ENCODE measurements at regions not wholly inside any gene's neighbourhood (a gene's known extent, or its start where the extent isn't known, plus 50 kb on each side); places are given as distances from the start of the nearest gene placed in this dataset.

DNA sequence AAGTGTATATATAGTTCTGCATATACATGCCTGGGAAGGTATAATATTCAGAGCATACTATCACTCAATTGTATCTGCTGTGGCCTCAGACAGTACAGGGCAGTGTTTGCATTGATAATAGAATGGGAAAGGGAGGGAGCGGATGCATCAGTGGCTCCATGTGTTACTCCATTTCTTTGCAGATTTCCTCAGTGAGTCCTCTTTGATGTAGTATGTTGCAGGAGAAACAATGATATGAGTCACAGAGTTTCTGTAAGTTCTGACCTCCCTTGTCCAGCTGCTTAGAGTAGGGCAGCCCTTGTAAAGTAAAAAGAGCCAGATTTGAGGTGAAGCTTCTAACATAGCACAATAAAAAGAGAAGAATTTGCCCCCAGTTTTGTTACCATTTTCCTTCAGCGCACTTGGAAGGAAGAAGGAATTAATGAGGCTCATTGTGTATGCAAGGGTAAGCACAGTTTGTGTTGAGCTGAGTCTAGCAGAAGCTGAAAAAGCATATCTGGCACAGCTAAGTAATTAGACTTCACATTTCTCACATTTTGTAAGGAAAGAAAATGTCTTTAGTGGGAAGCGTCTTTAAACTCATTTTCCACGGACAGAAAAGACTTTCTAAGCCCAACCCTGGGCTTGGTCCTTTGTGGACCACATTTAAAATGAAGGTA, 555.8 kb upstream of the IL12A start:
- no peak for TF ChIP-seq OSR1 (CRISPR knock-in tag; IDR thresholded peaks at IDR 0.05)
- ATAC-seq = no peak

DNA sequence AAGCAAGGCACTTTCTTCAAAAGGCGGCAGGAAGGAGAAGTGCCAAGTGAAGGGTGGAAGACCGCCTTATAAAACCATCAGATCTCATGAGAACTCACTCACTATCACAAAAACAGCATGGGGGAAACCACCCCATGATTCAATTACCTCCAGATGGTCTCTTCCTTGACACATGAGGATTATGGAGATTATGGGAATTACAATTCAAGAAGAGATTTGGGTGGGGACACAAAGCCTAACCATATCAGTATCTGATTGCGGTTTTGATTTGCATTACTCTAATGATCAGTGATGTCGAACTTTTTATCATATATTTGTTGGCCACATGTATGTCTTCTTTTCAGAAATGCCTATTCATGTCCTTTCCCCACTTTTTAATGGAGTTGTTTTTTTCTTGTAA, 549.3 kb upstream of the IL12A start:
- TF ChIP-seq ESRRG (CRISPR knock-in tag; IDR thresholded peaks at IDR 0.05) = no peak
- TF ChIP-seq SNAI2 (CRISPR knock-in tag; IDR thresholded peaks at IDR 0.05) = no peak
- TF ChIP-seq, protein P1, sequence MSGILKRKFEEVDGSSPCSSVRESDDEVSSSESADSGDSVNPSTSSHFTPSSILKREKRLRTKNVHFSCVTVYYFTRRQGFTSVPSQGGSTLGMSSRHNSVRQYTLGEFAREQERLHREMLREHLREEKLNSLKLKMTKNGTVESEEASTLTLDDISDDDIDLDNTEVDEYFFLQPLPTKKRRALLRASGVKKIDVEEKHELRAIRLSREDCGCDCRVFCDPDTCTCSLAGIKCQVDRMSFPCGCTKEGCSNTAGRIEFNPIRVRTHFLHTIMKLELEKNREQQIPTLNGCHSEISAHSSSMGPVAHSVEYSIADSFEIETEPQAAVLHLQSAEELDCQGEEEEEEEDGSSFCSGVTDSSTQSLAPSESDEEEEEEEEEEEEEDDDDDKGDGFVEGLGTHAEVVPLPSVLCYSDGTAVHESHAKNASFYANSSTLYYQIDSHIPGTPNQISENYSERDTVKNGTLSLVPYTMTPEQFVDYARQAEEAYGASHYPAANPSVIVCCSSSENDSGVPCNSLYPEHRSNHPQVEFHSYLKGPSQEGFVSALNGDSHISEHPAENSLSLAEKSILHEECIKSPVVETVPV (CRISPR knock-in tag; IDR thresholded peaks at IDR 0.05) = no peak
- TF ChIP-seq, protein P2, sequence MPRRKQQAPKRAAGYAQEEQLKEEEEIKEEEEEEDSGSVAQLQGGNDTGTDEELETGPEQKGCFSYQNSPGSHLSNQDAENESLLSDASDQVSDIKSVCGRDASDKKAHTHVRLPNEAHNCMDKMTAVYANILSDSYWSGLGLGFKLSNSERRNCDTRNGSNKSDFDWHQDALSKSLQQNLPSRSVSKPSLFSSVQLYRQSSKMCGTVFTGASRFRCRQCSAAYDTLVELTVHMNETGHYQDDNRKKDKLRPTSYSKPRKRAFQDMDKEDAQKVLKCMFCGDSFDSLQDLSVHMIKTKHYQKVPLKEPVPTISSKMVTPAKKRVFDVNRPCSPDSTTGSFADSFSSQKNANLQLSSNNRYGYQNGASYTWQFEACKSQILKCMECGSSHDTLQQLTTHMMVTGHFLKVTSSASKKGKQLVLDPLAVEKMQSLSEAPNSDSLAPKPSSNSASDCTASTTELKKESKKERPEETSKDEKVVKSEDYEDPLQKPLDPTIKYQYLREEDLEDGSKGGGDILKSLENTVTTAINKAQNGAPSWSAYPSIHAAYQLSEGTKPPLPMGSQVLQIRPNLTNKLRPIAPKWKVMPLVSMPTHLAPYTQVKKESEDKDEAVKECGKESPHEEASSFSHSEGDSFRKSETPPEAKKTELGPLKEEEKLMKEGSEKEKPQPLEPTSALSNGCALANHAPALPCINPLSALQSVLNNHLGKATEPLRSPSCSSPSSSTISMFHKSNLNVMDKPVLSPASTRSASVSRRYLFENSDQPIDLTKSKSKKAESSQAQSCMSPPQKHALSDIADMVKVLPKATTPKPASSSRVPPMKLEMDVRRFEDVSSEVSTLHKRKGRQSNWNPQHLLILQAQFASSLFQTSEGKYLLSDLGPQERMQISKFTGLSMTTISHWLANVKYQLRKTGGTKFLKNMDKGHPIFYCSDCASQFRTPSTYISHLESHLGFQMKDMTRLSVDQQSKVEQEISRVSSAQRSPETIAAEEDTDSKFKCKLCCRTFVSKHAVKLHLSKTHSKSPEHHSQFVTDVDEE (CRISPR knock-in tag; IDR thresholded peaks at IDR 0.05) = no peak
- TF ChIP-seq ZFP30 (CRISPR knock-in tag; IDR thresholded peaks at IDR 0.05) = no peak
- no peak for TF ChIP-seq ARNTL (CRISPR knock-in tag; IDR thresholded peaks at IDR 0.05; ENCODE audit: borderline replicate concordance, low read depth)
- no peak for TF ChIP-seq RARB (CRISPR knock-in tag; IDR thresholded peaks at IDR 0.05)
- no peak for TF ChIP-seq TCF4 (CRISPR knock-in tag; IDR thresholded peaks at IDR 0.05; ENCODE audit: borderline replicate concordance)
- no peak for TF ChIP-seq ZNF70 (CRISPR knock-in tag; IDR thresholded peaks at IDR 0.05)
- no peak for TF ChIP-seq TOX (CRISPR knock-in tag; IDR thresholded peaks at IDR 0.05; ENCODE audit: borderline replicate concordance)
- no peak for TF ChIP-seq ZFP3 (CRISPR knock-in tag; IDR thresholded peaks at IDR 0.05)
- no peak for TF ChIP-seq BACH2 (CRISPR knock-in tag; IDR thresholded peaks at IDR 0.05; ENCODE audit: borderline replicate concordance)
- TF ChIP-seq ZNF8 (CRISPR knock-in tag; IDR thresholded peaks at IDR 0.05) = no peak
- no peak for ATAC-seq

DNA sequence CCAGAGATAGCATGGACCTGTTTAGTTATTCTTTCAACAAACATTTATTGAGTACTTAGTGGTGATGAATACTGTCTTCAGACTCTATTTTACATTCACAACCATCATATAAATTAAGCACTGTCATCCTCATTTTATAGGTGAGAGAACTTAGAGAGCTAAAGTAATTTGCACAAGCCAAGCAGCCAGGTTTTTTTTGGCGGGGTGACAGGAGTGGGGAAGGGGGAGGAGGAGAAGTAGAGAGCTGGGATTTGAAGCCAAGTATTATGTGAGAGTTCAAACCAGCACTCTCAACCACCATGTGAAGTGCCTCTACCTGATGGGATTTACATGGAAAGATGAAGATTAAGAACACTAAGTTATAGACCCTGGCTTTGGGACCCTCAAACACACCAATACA, 547.4 kb upstream of the IL12A start:
- no peak for ATAC-seq

DNA sequence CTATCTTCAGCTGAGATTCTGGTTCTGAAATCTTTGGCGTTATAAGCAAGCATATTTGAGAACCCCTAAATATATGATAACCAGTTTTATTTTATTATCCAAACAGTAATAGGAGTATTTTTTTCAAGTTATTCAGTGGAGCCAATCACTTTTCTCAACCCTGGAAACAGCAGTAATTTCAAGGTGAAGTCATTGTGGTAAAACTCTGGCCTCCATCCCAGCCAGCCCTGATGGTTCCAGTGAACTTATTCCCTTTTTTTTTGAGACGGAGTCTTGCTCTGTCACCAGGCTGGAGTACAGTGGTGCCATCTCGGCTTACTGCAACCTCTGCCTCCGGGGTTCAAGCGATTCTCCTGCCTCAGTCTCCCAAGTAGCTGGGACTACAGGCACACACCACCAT, 545.4 kb upstream of the IL12A start:
- ATAC-seq = no peak
- no peak for TF ChIP-seq ARNTL (CRISPR knock-in tag; IDR thresholded peaks at IDR 0.05; ENCODE audit: borderline replicate concordance, low read depth)
- no peak for TF ChIP-seq ZFP30 (CRISPR knock-in tag; IDR thresholded peaks at IDR 0.05)
- no peak for TF ChIP-seq ISL1 (CRISPR knock-in tag; IDR thresholded peaks at IDR 0.05)
- TF ChIP-seq ZC3H10 (CRISPR knock-in tag; IDR thresholded peaks at IDR 0.05) = no peak
- TF ChIP-seq, protein P1 (CRISPR knock-in tag; IDR thresholded peaks at IDR 0.05) = no peak
- no peak for TF ChIP-seq RARB (CRISPR knock-in tag; IDR thresholded peaks at IDR 0.05)
- TF ChIP-seq GLIS3 (CRISPR knock-in tag; IDR thresholded peaks at IDR 0.05) = no peak
- no peak for TF ChIP-seq ZNF8 (CRISPR knock-in tag; IDR thresholded peaks at IDR 0.05)
- TF ChIP-seq TCF4 (CRISPR knock-in tag; IDR thresholded peaks at IDR 0.05; ENCODE audit: borderline replicate concordance) = no peak
- TF ChIP-seq BACH2 (CRISPR knock-in tag; IDR thresholded peaks at IDR 0.05; ENCODE audit: borderline replicate concordance) = no peak

More for the DNA sequence above, 547.4 kb upstream of the IL12A start:
- TF ChIP-seq, protein P3, sequence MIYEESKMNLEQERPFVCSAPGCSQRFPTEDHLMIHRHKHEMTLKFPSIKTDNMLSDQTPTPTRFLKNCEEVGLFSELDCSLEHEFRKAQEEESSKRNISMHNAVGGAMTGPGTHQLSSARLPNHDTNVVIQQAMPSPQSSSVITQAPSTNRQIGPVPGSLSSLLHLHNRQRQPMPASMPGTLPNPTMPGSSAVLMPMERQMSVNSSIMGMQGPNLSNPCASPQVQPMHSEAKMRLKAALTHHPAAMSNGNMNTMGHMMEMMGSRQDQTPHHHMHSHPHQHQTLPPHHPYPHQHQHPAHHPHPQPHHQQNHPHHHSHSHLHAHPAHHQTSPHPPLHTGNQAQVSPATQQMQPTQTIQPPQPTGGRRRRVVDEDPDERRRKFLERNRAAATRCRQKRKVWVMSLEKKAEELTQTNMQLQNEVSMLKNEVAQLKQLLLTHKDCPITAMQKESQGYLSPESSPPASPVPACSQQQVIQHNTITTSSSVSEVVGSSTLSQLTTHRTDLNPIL (CRISPR knock-in tag; IDR thresholded peaks at IDR 0.05; ENCODE audit: low read depth) = no peak
- TF ChIP-seq SNAI2 (CRISPR knock-in tag; IDR thresholded peaks at IDR 0.05) = no peak
- TF ChIP-seq, protein P4, sequence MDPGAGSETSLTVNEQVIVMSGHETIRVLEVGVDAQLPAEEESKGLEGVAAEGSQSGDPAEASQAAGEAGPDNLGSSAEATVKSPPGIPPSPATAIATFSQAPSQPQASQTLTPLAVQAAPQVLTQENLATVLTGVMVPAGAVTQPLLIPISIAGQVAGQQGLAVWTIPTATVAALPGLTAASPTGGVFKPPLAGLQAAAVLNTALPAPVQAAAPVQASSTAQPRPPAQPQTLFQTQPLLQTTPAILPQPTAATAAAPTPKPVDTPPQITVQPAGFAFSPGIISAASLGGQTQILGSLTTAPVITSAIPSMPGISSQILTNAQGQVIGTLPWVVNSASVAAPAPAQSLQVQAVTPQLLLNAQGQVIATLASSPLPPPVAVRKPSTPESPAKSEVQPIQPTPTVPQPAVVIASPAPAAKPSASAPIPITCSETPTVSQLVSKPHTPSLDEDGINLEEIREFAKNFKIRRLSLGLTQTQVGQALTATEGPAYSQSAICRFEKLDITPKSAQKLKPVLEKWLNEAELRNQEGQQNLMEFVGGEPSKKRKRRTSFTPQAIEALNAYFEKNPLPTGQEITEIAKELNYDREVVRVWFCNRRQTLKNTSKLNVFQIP (CRISPR knock-in tag; IDR thresholded peaks at IDR 0.05; ENCODE audit: borderline replicate concordance, low read depth) = no peak
- no peak for TF ChIP-seq ZFP3 (CRISPR knock-in tag; IDR thresholded peaks at IDR 0.05)

Measured in SK-N-SH treated with all-trans-retinoic acid at 6 μM for 48 hours (cell line).